ENCODE measurements at regions not wholly inside any gene's neighbourhood (a gene's known extent, or its start where the extent isn't known, plus 50 kb on each side); places are given as distances from the start of the nearest gene placed in this dataset.

DNA sequence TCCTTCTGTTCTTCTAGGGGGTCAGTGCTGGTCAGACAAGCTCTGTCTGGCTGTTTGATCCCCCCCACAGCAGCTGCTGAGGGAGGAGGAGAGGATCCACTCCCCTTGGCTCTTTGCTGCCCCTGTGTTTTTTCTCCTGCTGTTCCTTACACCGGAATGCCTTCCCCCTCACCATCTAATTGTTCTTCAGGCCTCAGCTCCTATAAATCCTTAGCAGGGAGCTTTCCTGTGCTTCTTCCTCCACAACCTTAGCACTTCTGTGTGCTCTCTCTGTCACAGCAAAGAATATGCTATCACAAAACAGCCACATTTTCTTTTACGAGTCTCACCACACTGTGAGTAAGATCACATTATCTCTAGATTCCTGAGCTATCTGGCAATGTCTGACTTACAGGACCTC is 196.6 kb downstream of the OTOR start:
- 18% methylated on average over 2 of the region's 2 CpGs for WGBS (ENCODE audit: low lambda C conversion rate, missing lambda C conversion rate)
- H4K20me1 ChIP-seq (ENCODE audit: insufficient read depth, poor library complexity, severe bottlenecking): no peaks in the 10 kb centered on the region
- H3K79me2 ChIP-seq: no peaks in the 10 kb centered on the region
- DNase-seq (ENCODE audit: low spot score): no peak
- H2AFZ ChIP-seq: no peak overlapping the region
- no peaks in the 10 kb centered on the region for H3K9me2 ChIP-seq (replicated peaks; ENCODE audit: insufficient read depth)
- no peak overlapping the region for H3K4me3 ChIP-seq
- no peaks in the 10 kb centered on the region for H3K36me3 ChIP-seq (replicated peaks; ENCODE audit: insufficient read depth, low read depth)
- no peak overlapping the region for H3K4me2 ChIP-seq
- peaks cover 2% of the 10 kb centered on the region for H3K9me3 ChIP-seq (ENCODE audit: low read depth)
- H3K27me3 ChIP-seq: no peaks in the 10 kb centered on the region
- H3K27ac ChIP-seq: peak overlapping the region; percentile 51
- TF ChIP-seq EZH2 (IDR thresholded peaks at IDR 0.05; ENCODE audit: borderline replicate concordance) (no peak), EZH2phosphoT487 (IDR thresholded peaks at IDR 0.05; ENCODE audit: low read depth, severe bottlenecking, unreplicated experiment) (no peak)
- TF ChIP-seq, protein P1, sequence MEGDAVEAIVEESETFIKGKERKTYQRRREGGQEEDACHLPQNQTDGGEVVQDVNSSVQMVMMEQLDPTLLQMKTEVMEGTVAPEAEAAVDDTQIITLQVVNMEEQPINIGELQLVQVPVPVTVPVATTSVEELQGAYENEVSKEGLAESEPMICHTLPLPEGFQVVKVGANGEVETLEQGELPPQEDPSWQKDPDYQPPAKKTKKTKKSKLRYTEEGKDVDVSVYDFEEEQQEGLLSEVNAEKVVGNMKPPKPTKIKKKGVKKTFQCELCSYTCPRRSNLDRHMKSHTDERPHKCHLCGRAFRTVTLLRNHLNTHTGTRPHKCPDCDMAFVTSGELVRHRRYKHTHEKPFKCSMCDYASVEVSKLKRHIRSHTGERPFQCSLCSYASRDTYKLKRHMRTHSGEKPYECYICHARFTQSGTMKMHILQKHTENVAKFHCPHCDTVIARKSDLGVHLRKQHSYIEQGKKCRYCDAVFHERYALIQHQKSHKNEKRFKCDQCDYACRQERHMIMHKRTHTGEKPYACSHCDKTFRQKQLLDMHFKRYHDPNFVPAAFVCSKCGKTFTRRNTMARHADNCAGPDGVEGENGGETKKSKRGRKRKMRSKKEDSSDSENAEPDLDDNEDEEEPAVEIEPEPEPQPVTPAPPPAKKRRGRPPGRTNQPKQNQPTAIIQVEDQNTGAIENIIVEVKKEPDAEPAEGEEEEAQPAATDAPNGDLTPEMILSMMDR (IDR thresholded peaks at IDR 0.05; ENCODE audit: poor library complexity): no peak
- peaks cover 19% of the 10 kb centered on the region for H3K4me1 ChIP-seq (ENCODE audit: insufficient read depth)

- Histone ChIP-seq H3K79me2 (no peaks in the 10 kb centered on the region), H3K36me3 (replicated peaks; ENCODE audit: insufficient read depth, low read depth) (no peaks in the 10 kb centered on the region), H3K9me2 (replicated peaks; ENCODE audit: insufficient read depth) (no peaks in the 10 kb centered on the region), H3K27me3 (no peaks in the 10 kb centered on the region), H3K4me3 (no peak overlapping the region), H3K27ac (peak overlapping the region; percentile 51), H3K9me3 (ENCODE audit: low read depth) (peaks cover 9% of the 10 kb centered on the region), H2AFZ (no peak overlapping the region), H3K4me1 (ENCODE audit: insufficient read depth) (peaks cover 19% of the 10 kb centered on the region), H4K20me1 (ENCODE audit: insufficient read depth, poor library complexity, severe bottlenecking) (no peaks in the 10 kb centered on the region), H3K4me2 (no peak overlapping the region)
- TF ChIP-seq, protein P1 (IDR thresholded peaks at IDR 0.05; ENCODE audit: poor library complexity): no peak
- TF ChIP-seq EZH2phosphoT487 (IDR thresholded peaks at IDR 0.05; ENCODE audit: low read depth, severe bottlenecking, unreplicated experiment): no peak
- no peak for TF ChIP-seq EZH2 (IDR thresholded peaks at IDR 0.05; ENCODE audit: borderline replicate concordance)
- DNase-seq (ENCODE audit: low spot score): no peak
These were observed 197.5 kb downstream of the OTOR start for GRCh38 chr20:16945619-16946018.

- DNase-seq (ENCODE audit: low spot score): no peak
- H3K9me3 ChIP-seq (ENCODE audit: low read depth): peaks cover 9% of the 10 kb centered on the region
- no peak overlapping the region for H2AFZ ChIP-seq
- no peaks in the 10 kb centered on the region for H4K20me1 ChIP-seq (ENCODE audit: insufficient read depth, poor library complexity, severe bottlenecking)
- H3K27me3 ChIP-seq: no peaks in the 10 kb centered on the region
- WGBS (ENCODE audit: low lambda C conversion rate, missing lambda C conversion rate): 90% methylated on average over 2 of the region's 2 CpGs
- no peak for TF ChIP-seq EZH2phosphoT487 (IDR thresholded peaks at IDR 0.05; ENCODE audit: low read depth, severe bottlenecking, unreplicated experiment)
- TF ChIP-seq EZH2 (IDR thresholded peaks at IDR 0.05; ENCODE audit: borderline replicate concordance): no peak
- TF ChIP-seq, protein P1 (IDR thresholded peaks at IDR 0.05; ENCODE audit: poor library complexity): no peak
- no peaks in the 10 kb centered on the region for H3K36me3 ChIP-seq (replicated peaks; ENCODE audit: insufficient read depth, low read depth)
- H3K4me3 ChIP-seq: no peak overlapping the region
- H3K4me2 ChIP-seq: no peak overlapping the region
- H3K27ac ChIP-seq: no peak overlapping the region
- no peaks in the 10 kb centered on the region for H3K9me2 ChIP-seq (replicated peaks; ENCODE audit: insufficient read depth)
- peaks cover 19% of the 10 kb centered on the region for H3K4me1 ChIP-seq (ENCODE audit: insufficient read depth)
- no peaks in the 10 kb centered on the region for H3K79me2 ChIP-seq
These were observed 197.9 kb downstream of the OTOR start for GRCh38 chr20:16946097-16946496.

DNA sequence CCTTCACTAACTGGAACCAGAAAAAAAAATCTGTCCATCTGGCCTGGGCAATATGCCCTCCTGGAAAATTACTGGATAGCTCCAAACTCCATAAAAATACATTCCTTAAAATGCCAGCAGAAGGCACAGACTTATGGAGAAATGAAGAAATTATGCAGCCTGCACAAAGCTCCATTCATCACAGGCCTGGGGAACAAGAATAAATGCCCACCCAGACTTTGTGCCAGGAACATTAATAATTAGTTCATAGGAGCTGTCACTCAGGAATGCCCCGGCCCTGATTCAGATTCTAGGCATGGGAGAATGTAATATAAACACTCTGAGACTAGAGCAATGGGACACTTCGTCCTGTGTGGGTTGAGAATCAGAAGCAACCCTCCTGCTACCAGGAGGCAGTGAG is 199.3 kb downstream of the OTOR start:
- Histone ChIP-seq H3K27ac (no peak overlapping the region), H3K9me3 (ENCODE audit: low read depth) (peaks cover 9% of the 10 kb centered on the region), H3K4me2 (no peak overlapping the region), H4K20me1 (ENCODE audit: insufficient read depth, poor library complexity, severe bottlenecking) (no peaks in the 10 kb centered on the region), H3K4me3 (no peak overlapping the region), H3K36me3 (replicated peaks; ENCODE audit: insufficient read depth, low read depth) (no peaks in the 10 kb centered on the region), H3K79me2 (no peaks in the 10 kb centered on the region), H2AFZ (no peak overlapping the region), H3K9me2 (replicated peaks; ENCODE audit: insufficient read depth) (no peaks in the 10 kb centered on the region), H3K4me1 (ENCODE audit: insufficient read depth) (peaks cover 11% of the 10 kb centered on the region), H3K27me3 (no peaks in the 10 kb centered on the region)
- WGBS (ENCODE audit: low lambda C conversion rate, missing lambda C conversion rate): 68% methylated on average over 2 of the region's 2 CpGs
- TF ChIP-seq EZH2 (IDR thresholded peaks at IDR 0.05; ENCODE audit: borderline replicate concordance) (no peak), EZH2phosphoT487 (IDR thresholded peaks at IDR 0.05; ENCODE audit: low read depth, severe bottlenecking, unreplicated experiment) (no peak)
- TF ChIP-seq, protein P1 (IDR thresholded peaks at IDR 0.05; ENCODE audit: poor library complexity): no peak
- no peak for DNase-seq (ENCODE audit: low spot score)

Data from hepatocyte (in vitro differentiated cells).